GM12878 (cell line): ENCODE measurements at regions not wholly inside any gene's neighbourhood (a gene's known extent, or its start where the extent isn't known, plus 50 kb on each side); places are given as distances from the start of the nearest gene placed in this dataset.

ENCODE experiments used
- ATAC-seq: fragments of 200-7000 bp; cut with Tn5 transposase; 3 replicates; pipeline ENCODE4 v1.9.1; 2020; ENCODE audit warnings: mild to moderate bottlenecking, moderate library complexity
- BruUV-seq: library from RNA; stranded (reverse); fragments of 400-500 nt; replicated peaks from 2 replicates; lab custom pipeline; 2021; lab: Mats Ljungman, UMichigan
- CTCF ChIA-PET: fragments of 300-600 bp; sonication (Branson Sonifier 250); formaldehyde crosslinking; extraction: SDS; loops from one replicate; lab custom pipeline; 2021; ENCODE audit warnings: inconsistent platforms; lab: Yijun Ruan, JAX
- POLR2A ChIA-PET: fragments of 350-600 bp; formaldehyde crosslinking; extraction: SDS; loops from one replicate; lab custom pipeline; 2021; ENCODE audit warnings: inconsistent platforms; lab: Charles Lee
- RAD21 ChIA-PET: fragments of 300-600 bp; sonication (Branson Sonifier 250); formaldehyde crosslinking; loops from one replicate; lab custom pipeline; 2023; ENCODE audit warnings: antibody characterized with exemption; ENCODE audit not compliant: unreplicated experiment; lab: Charles Lee
- SMC1A ChIA-PET: fragments of 300-600 bp; sonication (Branson Sonifier 250); formaldehyde crosslinking; loops from one replicate; lab custom pipeline; 2023; ENCODE audit not compliant: unreplicated experiment, uncharacterized antibody; lab: Charles Lee
- DNase-seq: peaks from one replicate; pipeline ENCODE4 v3.0.0-alpha.2; 2011; ENCODE audit warnings: low read depth, low spot score
- FAIRE-seq: peaks from 3 replicates; lab custom pipeline; 2011; peaks lifted over from hg19 to GRCh38; lab: Jason Lieb, UNC
- H2AFZ ChIP-seq: 2 replicates; pipeline ENCODE4 v1.6.0; 2011; ENCODE audit warnings: low read depth, low read length, control low read depth; ENCODE audit not compliant: control insufficient read depth
- H3K27ac ChIP-seq: 2 replicates; pipeline ENCODE4 v1.5.1; 2011; ENCODE audit warnings: control low read depth; ENCODE audit not compliant: control insufficient read depth, insufficient read depth
- H3K27me3 ChIP-seq, 2 experiments: replicated peaks in 1 of 2; 2 replicates each; pipeline versions ENCODE4 v1.6.0 to v1.6.1; 2011; ENCODE audit warnings: low read length in 1 of 2; ENCODE audit not compliant: control insufficient read depth in 2 of 2, insufficient read depth in 2 of 2
- H3K36me3 ChIP-seq, 2 experiments: 2 replicates each; pipeline ENCODE4 v1.5.1; 2011; ENCODE audit warnings: low read length in 1 of 2; ENCODE audit not compliant: control insufficient read depth in 2 of 2, insufficient read depth in 2 of 2
- H3K4me1 ChIP-seq: 2 replicates; pipeline ENCODE4 v1.6.1; 2011; ENCODE audit warnings: mild to moderate bottlenecking, low read length, moderate library complexity, mixed read lengths; ENCODE audit not compliant: control insufficient read depth, insufficient read depth
- H3K4me2 ChIP-seq: 2 replicates; pipeline ENCODE4 v1.6.0; 2011; ENCODE audit warnings: control low read depth; ENCODE audit not compliant: control insufficient read depth, insufficient read depth
- H3K4me3 ChIP-seq: fragments of 200-600 bp; sonication (generic); 2 replicates; pipeline ENCODE4 v1.5.1; 2016
- H3K79me2 ChIP-seq: 2 replicates; pipeline ENCODE4 v1.6.0; 2011; ENCODE audit warnings: low read length; ENCODE audit not compliant: control insufficient read depth, insufficient read depth
- H3K9ac ChIP-seq: 2 replicates; pipeline ENCODE4 v1.8.0; 2011; ENCODE audit warnings: low read length, control low read depth, mixed read lengths; ENCODE audit not compliant: control insufficient read depth, insufficient read depth
- H3K9me3 ChIP-seq: replicated peaks from 3 replicates; pipeline ENCODE4 v1.5.1; 2011; ENCODE audit warnings: mild to moderate bottlenecking, low read length; ENCODE audit not compliant: control insufficient read depth, insufficient read depth
- H4K20me1 ChIP-seq: 2 replicates; pipeline ENCODE4 v1.6.0; 2011; ENCODE audit not compliant: control insufficient read depth, insufficient read depth
- EED ChIP-seq: sonication (generic); IDR thresholded peaks from 2 replicates; pipeline ENCODE4 v1.6.1; 2016; ENCODE audit warnings: antibody characterized with exemption, low read depth
- FOXM1 ChIP-seq: IDR thresholded peaks from 2 replicates; pipeline ENCODE4 v1.6.1; 2012; ENCODE audit warnings: low read depth, mild to moderate bottlenecking, inconsistent platforms, low read length, moderate library complexity
- HDAC2 ChIP-seq: fragments of 200-600 bp; sonication (generic); IDR thresholded peaks from 2 replicates; pipeline ENCODE4 v1.6.1; 2017
- IRF5 ChIP-seq: fragments of 450-650 bp; IDR thresholded peaks from 2 replicates; pipeline ENCODE4 v1.6.1; 2017; ENCODE audit warnings: borderline replicate concordance
- MTA2 ChIP-seq: fragments of 450-650 bp; IDR thresholded peaks from 2 replicates; pipeline ENCODE4 v1.6.1; 2016; ENCODE audit warnings: low read depth, mild to moderate bottlenecking, moderate library complexity
- SMAD5 ChIP-seq: IDR thresholded peaks from 2 replicates; pipeline ENCODE4 v1.6.1; 2016; ENCODE audit warnings: antibody characterized with exemption, low read depth
- ZNF592 ChIP-seq: fragments of 450-650 bp; IDR thresholded peaks from 2 replicates; pipeline ENCODE4 v1.6.1; 2017; ENCODE audit warnings: mild to moderate bottlenecking, moderate library complexity
- WGBS: methylation state at CpG from one replicate; pipeline ENCODE4 v1.1.6; 2016; ENCODE audit warnings: low lambda C conversion rate; ENCODE audit not compliant: insufficient replicate concordance, insufficient coverage; ENCODE audit errors: missing lambda C conversion rate; 5-methylcytosine and 5-hydroxymethylcytosine counted together
- in situ Hi-C: fragments of 300-500 bp; cut with MboI; formaldehyde crosslinking; loops from 9 replicates; pipeline ENCODE4 v1.14.3; 2018; ENCODE audit warnings: mixed read lengths
- intact Hi-C: fragments of 100-400 bp; cut with micrococcal nuclease; formaldehyde crosslinking; loops from one replicate; pipeline ENCODE4 v1.14.2; 2022; ENCODE audit not compliant: unreplicated experiment

GRCh38 chr2:146912536-146912935, 932.3 kb upstream of the ACVR2A start (continued):
- TF ChIP-seq SMAD5: no peak
- TF ChIP-seq EED: no peak

- no peak for TF ChIP-seq MTA2
- no peak for TF ChIP-seq FOXM1
- TF ChIP-seq ZNF592: no peak
- no peak for TF ChIP-seq HDAC2
- no peak for TF ChIP-seq IRF5
- TF ChIP-seq, all 136 proteins: peak for 0
- Histone ChIP-seq H3K27ac (no peak overlapping the region), H3K9me3 (no peaks in the 10 kb centered on the region), H3K4me3 (no peak overlapping the region), H3K36me3 (no peaks in the 10 kb centered on the region), H3K4me1 (no peaks in the 10 kb centered on the region), H3K27me3 (no peaks in the 10 kb centered on the region), H3K9ac (no peak overlapping the region), H3K79me2 (no peaks in the 10 kb centered on the region), H4K20me1 (no peaks in the 10 kb centered on the region), H3K4me2 (no peak overlapping the region), H2AFZ (no peak overlapping the region)
- RAD21 ChIA-PET: no interaction called here
- POLR2A ChIA-PET: no interaction called here
- intact Hi-C loops (no loop called here), in situ Hi-C loops (no loop called here)
- BruUV-seq: no TSS peak
- CTCF ChIA-PET: no interaction called here
- SMC1A ChIA-PET: no interaction called here
- FAIRE-seq (no peak), DNase-seq (no peak), ATAC-seq (no peak)
- 18% methylated on average over 3 of the region's 3 CpGs for WGBS
Measured at GRCh38 chr2:146908776-146909175, 936.1 kb upstream of the ACVR2A start.
